Type B pancreatic cell (in vitro differentiated cells): ENCODE measurements at regions not wholly inside any gene's neighbourhood (a gene's known extent, or its start where the extent isn't known, plus 50 kb on each side); places are given as distances from the start of the nearest gene placed in this dataset.

Experiments used
- DNase-seq: peaks from one replicate; pipeline ENCODE4 v3.0.0; 2021; ENCODE audit warnings: mixed read lengths; ENCODE audit not compliant: unreplicated experiment; ENCODE audit errors: extremely low spot score
- H3K27ac Mint-ChIP-seq: 2 replicates; pipeline ENCODE4 v1.8.0; 2021; ENCODE audit warnings: mild to moderate bottlenecking, mixed read lengths
- H3K27me3 Mint-ChIP-seq: 2 replicates; pipeline ENCODE4 v1.8.0; 2021; ENCODE audit warnings: mixed read lengths
- H3K36me3 Mint-ChIP-seq: 2 replicates; pipeline ENCODE4 v1.8.0; 2021; ENCODE audit warnings: mixed read lengths
- H3K4me1 Mint-ChIP-seq: one replicate; pipeline ENCODE4 v1.8.0; 2021; ENCODE audit warnings: mixed read lengths; ENCODE audit not compliant: unreplicated experiment
- H3K4me3 Mint-ChIP-seq: 2 replicates; pipeline ENCODE4 v1.8.0; 2021; ENCODE audit warnings: mild to moderate bottlenecking, mixed read lengths
- H3K9me3 Mint-ChIP-seq: 2 replicates; pipeline ENCODE4 v1.8.0; 2021; ENCODE audit warnings: mixed read lengths
- CTCF ChIP-seq: fragments of 200-600 bp; sonication (generic); conservative IDR thresholded peaks from 2 replicates; pipeline ENCODE4 v1.5.0; 2021; ENCODE audit warnings: antibody characterized with exemption, mild to moderate bottlenecking

DNA sequence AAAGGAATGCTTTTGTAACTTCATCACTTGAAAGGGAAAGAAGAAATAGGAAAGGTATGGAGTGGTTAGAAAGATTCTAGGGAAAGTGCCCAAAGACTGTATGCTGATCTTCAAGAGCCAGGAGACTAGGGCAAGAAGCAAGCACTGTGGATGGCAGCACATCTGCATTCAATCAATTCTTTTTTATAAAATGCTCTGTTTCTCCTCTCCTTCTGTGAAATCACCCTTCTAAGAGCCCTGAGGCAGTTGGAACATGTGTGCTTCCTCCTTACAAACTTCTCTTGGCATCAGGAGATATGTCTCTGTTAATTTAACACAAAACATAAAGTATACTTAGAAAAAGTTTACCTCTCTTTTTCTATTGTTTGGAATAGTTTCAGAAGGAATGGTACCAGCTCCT is 1162.2 kb upstream of the GJE1 start:
- DNase-seq = no peak
- Mint-ChIP-seq H3K27ac (no peak overlapping the region), H3K36me3 (no peaks in the 10 kb centered on the region), H3K9me3 (no peaks in the 10 kb centered on the region), H3K4me3 (no peak overlapping the region), H3K27me3 (no peaks in the 10 kb centered on the region), H3K4me1 (peaks cover 4% of the 10 kb centered on the region)
- no peak for TF ChIP-seq CTCF

DNA sequence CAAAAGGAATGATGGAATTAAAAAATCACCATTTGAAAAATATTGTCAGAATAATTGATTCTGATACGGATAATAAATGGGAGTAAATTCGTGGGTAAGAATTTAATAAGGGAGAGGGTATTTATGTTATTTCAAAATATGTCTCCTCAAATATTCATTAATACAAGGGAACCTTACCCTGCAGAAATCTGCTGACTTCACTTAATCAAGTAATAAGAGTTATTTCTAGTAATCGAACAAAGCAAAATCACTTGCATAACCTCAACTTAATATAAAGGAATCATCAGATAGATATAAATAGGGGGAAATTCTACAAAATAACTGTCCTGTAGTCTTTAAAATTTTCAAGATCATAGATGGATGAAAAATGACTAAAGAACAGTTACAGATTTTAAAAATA is 1164.7 kb upstream of the GJE1 start:
- Mint-ChIP-seq H3K36me3 (no peaks in the 10 kb centered on the region), H3K27ac (no peak overlapping the region), H3K27me3 (no peaks in the 10 kb centered on the region), H3K4me3 (no peak overlapping the region), H3K9me3 (no peaks in the 10 kb centered on the region), H3K4me1 (peaks cover 4% of the 10 kb centered on the region)
- no peak for DNase-seq
- TF ChIP-seq CTCF = no peak

DNA sequence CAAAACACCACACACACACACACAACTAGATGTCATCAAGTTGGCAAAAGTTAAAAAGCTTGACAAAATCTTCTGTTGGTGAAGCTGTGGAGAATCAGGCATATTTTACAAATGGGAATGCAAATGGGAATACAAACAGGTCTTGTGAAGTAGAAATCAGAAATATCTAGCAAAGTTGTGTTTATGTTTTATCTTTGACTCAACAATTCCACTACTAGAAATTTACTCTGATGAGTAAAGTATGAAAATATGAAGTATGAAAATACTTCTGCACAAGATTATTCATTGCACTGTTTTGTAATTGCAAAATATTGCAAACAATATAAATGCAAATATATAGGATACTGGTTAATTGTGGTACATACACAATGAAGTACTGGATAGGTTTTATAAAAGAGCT is 1166.0 kb upstream of the GJE1 start:
- Mint-ChIP-seq H3K4me1 (peaks cover 4% of the 10 kb centered on the region), H3K27me3 (no peaks in the 10 kb centered on the region)
- TF ChIP-seq CTCF = no peak

GRCh38 chr6:140960566-140960965 is 1172.2 kb upstream of the GJE1 start:
- Mint-ChIP-seq H3K4me1 (no peaks in the 10 kb centered on the region), H3K9me3 (peaks cover 6% of the 10 kb centered on the region), H3K27ac (no peak overlapping the region), H3K4me3 (no peak overlapping the region), H3K27me3 (no peaks in the 10 kb centered on the region), H3K36me3 (no peaks in the 10 kb centered on the region)
- no peak for TF ChIP-seq CTCF
- DNase-seq = no peak

More for the DNA sequence above, 1166.0 kb upstream of the GJE1 start:
- H3K27ac Mint-ChIP-seq = no peak overlapping the region
- no peak overlapping the region for H3K4me3 Mint-ChIP-seq
- H3K9me3 Mint-ChIP-seq = no peaks in the 10 kb centered on the region
- DNase-seq = no peak
- H3K36me3 Mint-ChIP-seq = no peaks in the 10 kb centered on the region

- no peak for DNase-seq
- no peaks in the 10 kb centered on the region for H3K36me3 Mint-ChIP-seq
- no peaks in the 10 kb centered on the region for H3K4me1 Mint-ChIP-seq
- no peak for TF ChIP-seq CTCF
- peaks cover 7% of the 10 kb centered on the region for H3K9me3 Mint-ChIP-seq
- no peak overlapping the region for H3K4me3 Mint-ChIP-seq
- no peaks in the 10 kb centered on the region for H3K27me3 Mint-ChIP-seq
- no peak overlapping the region for H3K27ac Mint-ChIP-seq
These were observed 1175.3 kb upstream of the GJE1 start for GRCh38 chr6:140957386-140957785.
